ENCODE measurements at regions not wholly inside any gene's neighbourhood (a gene's known extent, or its start where the extent isn't known, plus 50 kb on each side); places are given as distances from the start of the nearest gene placed in this dataset.

- DNase-seq, result no peak
- Histone ChIP-seq H3K4me1 (no peaks in the 10 kb centered on the region), H3K27ac (no peak overlapping the region), H3K27me3 (no peaks in the 10 kb centered on the region), H3K36me3 (ENCODE audit: low read depth, missing control alignments) (no peaks in the 10 kb centered on the region), H3K4me3 (no peak overlapping the region), H3K9me3 (no peaks in the 10 kb centered on the region)
- TF ChIP-seq CTCF (IDR thresholded peaks at IDR 0.05) (no peak), POLR2A (IDR thresholded peaks at IDR 0.05) (no peak)
- intact Hi-C loops (cut with DNase I; ENCODE audit: low total_unique reads), result no loop called here
- WGBS, 2 donors, result 43 to 65% methylated on average over 1 of the region's 1 CpG
These were observed 102.3 kb downstream of the RND3 start for GRCh38 chr2:150385211-150385610.

GRCh38 chr2:150383587-150383986, 103.9 kb downstream of the RND3 start:
- intact Hi-C loops (cut with DNase I; ENCODE audit: low total_unique reads), result no loop called here
- Histone ChIP-seq H3K4me3 (no peak overlapping the region), H3K4me1 (no peaks in the 10 kb centered on the region), H3K36me3 (ENCODE audit: low read depth, missing control alignments) (no peaks in the 10 kb centered on the region), H3K9me3 (no peaks in the 10 kb centered on the region), H3K27me3 (no peaks in the 10 kb centered on the region), H3K27ac (no peak overlapping the region)
- no peak for DNase-seq
- TF ChIP-seq CTCF (IDR thresholded peaks at IDR 0.05) (no peak), POLR2A (IDR thresholded peaks at IDR 0.05) (no peak)

- H3K9me3 ChIP-seq, result no peaks in the 10 kb centered on the region
- no peak overlapping the region for H3K4me3 ChIP-seq
- intact Hi-C loops (cut with DNase I; ENCODE audit: low total_unique reads), result no loop called here
- no peak for DNase-seq
- no peaks in the 10 kb centered on the region for H3K27me3 ChIP-seq
- no peaks in the 10 kb centered on the region for H3K4me1 ChIP-seq
- TF ChIP-seq CTCF (IDR thresholded peaks at IDR 0.05), result no peak
- TF ChIP-seq POLR2A (IDR thresholded peaks at IDR 0.05), result no peak
- no peak overlapping the region for H3K27ac ChIP-seq
- H3K36me3 ChIP-seq (ENCODE audit: low read depth, missing control alignments), result no peaks in the 10 kb centered on the region
These were observed 108.3 kb downstream of the RND3 start for GRCh38 chr2:150379166-150379565.

GRCh38 chr2:150378686-150379085, 108.8 kb downstream of the RND3 start:
- DNase-seq, result no peak
- Histone ChIP-seq H3K36me3 (ENCODE audit: low read depth, missing control alignments) (no peaks in the 10 kb centered on the region), H3K9me3 (no peaks in the 10 kb centered on the region), H3K27me3 (no peaks in the 10 kb centered on the region), H3K27ac (no peak overlapping the region), H3K4me1 (no peaks in the 10 kb centered on the region), H3K4me3 (no peak overlapping the region)
- 94 to 100% methylated on average over 1 of the region's 1 CpG for WGBS, 2 donors
- intact Hi-C loops (cut with DNase I; ENCODE audit: low total_unique reads), result no loop called here
- no peak for TF ChIP-seq POLR2A (IDR thresholded peaks at IDR 0.05)
- TF ChIP-seq CTCF (IDR thresholded peaks at IDR 0.05), result no peak

- intact Hi-C loops (cut with DNase I; ENCODE audit: low total_unique reads), result no loop called here
- H3K9me3 ChIP-seq, result no peaks in the 10 kb centered on the region
- no peak overlapping the region for H3K4me3 ChIP-seq
- 77 to 79% methylated on average over 7 of the region's 7 CpGs for WGBS, 2 donors
- H3K27me3 ChIP-seq, result no peaks in the 10 kb centered on the region
- no peak for TF ChIP-seq POLR2A (IDR thresholded peaks at IDR 0.05)
- no peak for TF ChIP-seq CTCF (IDR thresholded peaks at IDR 0.05)
- DNase-seq, result no peak
- no peak overlapping the region for H3K27ac ChIP-seq
- H3K4me1 ChIP-seq, result no peaks in the 10 kb centered on the region
- H3K36me3 ChIP-seq (ENCODE audit: low read depth, missing control alignments), result no peaks in the 10 kb centered on the region
These were observed 110.7 kb downstream of the RND3 start for GRCh38 chr2:150376553-150377335.
